Common myeloid progenitor, CD34-positive (primary cell): ENCODE measurements at regions not wholly inside any gene's neighbourhood (a gene's known extent, or its start where the extent isn't known, plus 50 kb on each side); places are given as distances from the start of the nearest gene placed in this dataset.
"Not testable (repeated sequence)": the region's sequence is repeated elsewhere in the genome, so short reads cannot be mapped to it uniquely, and the experiment has no call there.

Experiments
- CTCF ChIA-PET: fragments of 350-600 bp; sonication (Branson Sonifier 250); formaldehyde crosslinking; loops from one replicate; lab custom pipeline; 2021; ENCODE audit warnings: antibody characterized with exemption; lab: Charles Lee
- POLR2A ChIA-PET: fragments of 350-600 bp; sonication (Branson Sonifier 250); formaldehyde crosslinking; loops from one replicate; lab custom pipeline; 2021; ENCODE audit warnings: antibody characterized with exemption; lab: Charles Lee
- DNase-seq, 3 donors: peaks; one replicate each; pipeline versions ENCODE4 v3.0.0 to v3.0.0-alpha.2; 2013
- H3K27ac ChIP-seq, 2 experiments: 1 replicate in 1 of 2; 2 replicates in 1 of 2; pipeline ENCODE4 v1.7.0; 2013; ENCODE audit warnings: inconsistent platforms in 2 of 2, low read length in 2 of 2, mild to moderate bottlenecking in 2 of 2, low read depth in 1 of 2, moderate library complexity in 1 of 2; ENCODE audit not compliant: severe bottlenecking in 2 of 2, insufficient read depth in 1 of 2, poor library complexity in 1 of 2
- H3K27me3 ChIP-seq, 5 experiments: replicated peaks in 2 of 5; 1 replicate in 3 of 5; 2 replicates in 2 of 5; pipeline versions ENCODE4 v1.6.1 to v1.7.0; 2013; ENCODE audit warnings: low read length in 4 of 5, mild to moderate bottlenecking in 2 of 5, moderate library complexity in 2 of 5, inconsistent platforms in 1 of 5; ENCODE audit not compliant: insufficient read depth in 5 of 5, control insufficient read depth in 4 of 5
- H3K36me3 ChIP-seq, 4 experiments: 1 replicate in 2 of 4; 2 replicates in 2 of 4; pipeline versions ENCODE4 v1.6.1 to v1.7.0; 2013; ENCODE audit warnings: low read length in 3 of 4, control low read depth in 1 of 4, mild to moderate bottlenecking in 1 of 4; ENCODE audit not compliant: control insufficient read depth in 4 of 4, insufficient read depth in 4 of 4
- H3K4me1 ChIP-seq, 4 experiments: 1 replicate in 3 of 4; 2 replicates in 1 of 4; pipeline versions ENCODE4 v1.6.1 to v1.7.1; 2013; ENCODE audit warnings: low read length in 3 of 4, mild to moderate bottlenecking in 3 of 4, control low read depth in 1 of 4, inconsistent platforms in 1 of 4, moderate library complexity in 1 of 4; ENCODE audit not compliant: control insufficient read depth in 4 of 4, insufficient read depth in 4 of 4; ENCODE audit errors: control extremely low read depth in 1 of 4
- H3K4me3 ChIP-seq, 7 experiments: 1 replicate in 4 of 7; 2 replicates in 3 of 7; pipeline versions ENCODE4 v1.5.1 to v1.7.0; 2013; ENCODE audit warnings: mild to moderate bottlenecking in 7 of 7, low read length in 6 of 7, moderate library complexity in 6 of 7, inconsistent platforms in 2 of 7, low read depth in 2 of 7, control low read depth in 1 of 7; ENCODE audit not compliant: insufficient read depth in 4 of 7, control insufficient read depth in 1 of 7; ENCODE audit errors: extremely low read depth in 1 of 7
- H3K9me3 ChIP-seq, 5 experiments: 1 replicate in 4 of 5; 2 replicates in 1 of 5; pipeline versions ENCODE4 v1.6.1 to v1.7.1; 2013; ENCODE audit warnings: low read length in 4 of 5, mild to moderate bottlenecking in 2 of 5, inconsistent platforms in 1 of 5, low read depth in 1 of 5, moderate library complexity in 1 of 5; ENCODE audit not compliant: control insufficient read depth in 4 of 5, insufficient read depth in 2 of 5; ENCODE audit errors: control extremely low read depth in 1 of 5
- WGBS: methylation state at CpG from one replicate; pipeline ENCODE4 v1.1.5; 2013; ENCODE audit not compliant: insufficient coverage; 5-methylcytosine and 5-hydroxymethylcytosine counted together

DNA sequence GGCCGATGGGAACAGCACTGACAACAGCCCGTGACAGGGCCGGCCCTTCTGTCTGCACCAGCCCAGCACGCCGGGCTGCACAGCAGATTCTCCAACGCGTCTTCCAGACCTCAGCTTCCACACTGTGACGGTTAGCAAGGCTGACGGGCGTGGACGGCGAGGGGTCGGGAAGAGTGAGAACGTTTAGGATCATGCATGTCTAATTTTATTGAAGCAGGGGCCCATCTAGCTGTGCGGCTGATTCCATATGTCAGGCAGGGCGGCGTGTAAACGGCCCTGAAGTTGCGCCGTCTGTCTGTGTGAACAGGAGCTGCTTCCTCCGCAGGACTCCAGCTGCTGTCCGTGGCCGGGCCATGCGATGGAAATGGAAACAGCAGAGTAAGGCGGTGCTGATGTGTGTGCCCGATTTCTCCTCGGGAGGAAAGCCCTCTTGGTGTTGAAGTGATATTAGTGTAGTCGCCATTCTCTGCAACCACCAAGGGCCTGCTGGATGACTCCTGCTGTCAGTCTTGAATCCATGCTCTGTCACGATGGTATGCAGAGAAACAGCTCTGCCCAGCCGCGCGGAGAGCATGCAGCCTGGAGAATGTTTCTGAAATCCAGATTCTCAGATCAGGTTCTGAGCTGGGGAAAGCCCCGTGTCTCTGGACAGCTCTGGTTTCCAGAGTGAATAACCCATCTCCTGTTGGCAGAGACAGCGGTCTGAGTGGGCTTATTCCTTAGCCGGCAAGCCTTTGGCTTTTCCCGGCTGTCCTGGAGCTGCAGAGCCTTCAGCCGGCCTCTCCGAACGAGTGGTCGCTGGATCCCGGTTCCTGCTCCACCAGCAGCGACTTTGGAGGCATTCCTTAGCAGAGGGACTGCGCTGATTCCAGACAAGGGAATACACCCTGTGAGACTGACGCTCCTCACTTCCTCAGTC lies 158.1 kb upstream of the UBE3A start:
- no peak for DNase-seq
- ChIA-PET POLR2A (no interaction called here), CTCF (no interaction called here)
- no peaks in the 10 kb centered on the region for H3K36me3 ChIP-seq
- peaks cover 0 to 6% (median 2%) of the 10 kb centered on the region in 5 experiments for H3K9me3 ChIP-seq
- H3K27me3 ChIP-seq: no peaks in the 10 kb centered on the region
- no peaks in the 10 kb centered on the region for H3K4me1 ChIP-seq
- H3K27ac ChIP-seq: no peak overlapping the region
- 89% methylated on average over 40 of the region's 44 CpGs for WGBS
- no peak overlapping the region for H3K4me3 ChIP-seq

DNA sequence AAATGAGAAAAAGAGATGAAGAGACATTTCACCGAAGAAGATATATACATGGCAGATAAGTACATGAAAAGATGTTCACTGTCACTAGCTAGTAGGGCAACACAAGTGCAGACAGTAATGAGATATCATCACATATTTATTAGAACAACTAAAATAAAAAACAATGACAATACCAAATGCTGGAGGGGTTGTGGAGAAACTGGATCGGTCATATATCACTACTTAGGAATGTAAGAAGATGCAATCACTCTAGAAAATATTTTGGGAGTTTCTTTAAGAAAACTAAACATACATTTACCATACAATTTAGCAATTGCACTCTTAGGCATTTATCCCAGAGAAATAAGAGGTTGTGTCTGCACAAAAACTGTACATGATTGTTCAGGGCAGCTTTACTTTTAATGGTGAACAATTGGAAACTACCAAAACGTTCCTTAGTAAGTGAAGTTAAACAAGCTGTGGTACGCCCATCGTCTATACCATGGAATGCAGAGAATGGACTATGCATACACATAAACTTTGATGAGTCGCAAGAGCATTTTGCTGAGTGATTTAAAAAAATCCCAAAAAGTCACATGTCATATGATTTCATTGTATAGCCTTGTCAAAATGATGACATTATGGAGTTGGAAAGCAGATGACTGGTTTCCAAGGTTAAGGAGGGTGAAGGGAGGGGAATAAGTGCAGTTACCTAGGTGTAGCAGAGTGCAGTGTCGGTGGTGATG lies 149.0 kb upstream of the UBE3A start:
- H3K27ac ChIP-seq: no peak overlapping the region
- CTCF ChIA-PET: no interaction called here
- H3K4me3 ChIP-seq: no peak overlapping the region
- whole genome bisulfite sequencing: 92% methylated on average over 4 of the region's 7 CpGs
- H3K4me1 ChIP-seq: no peaks in the 10 kb centered on the region
- no peaks in the 10 kb centered on the region for H3K36me3 ChIP-seq
- no peaks in the 10 kb centered on the region for H3K27me3 ChIP-seq
- no peak for DNase-seq
- POLR2A ChIA-PET: no interaction called here
- H3K9me3 ChIP-seq: peaks cover 0 to 3% (median 0%) of the 10 kb centered on the region in 5 experiments

GRCh38 chr15:25582886-25583285 lies 144.1 kb upstream of the UBE3A start:
- H3K4me1 ChIP-seq: no peaks in the 10 kb centered on the region
- no peak overlapping the region for H3K4me3 ChIP-seq
- no peak overlapping the region for H3K27ac ChIP-seq
- ChIA-PET CTCF (no interaction called here), POLR2A (no interaction called here)
- 93% methylated on average over 2 of the region's 4 CpGs for WGBS
- H3K36me3 ChIP-seq: no peaks in the 10 kb centered on the region
- H3K9me3 ChIP-seq: peaks cover 0 to 3% (median 0%) of the 10 kb centered on the region in 5 experiments
- no peak for DNase-seq
- no peaks in the 10 kb centered on the region for H3K27me3 ChIP-seq

GRCh38 chr15:25579127-25579526 lies 140.3 kb upstream of the UBE3A start:
- ChIA-PET POLR2A (no interaction called here), CTCF (no interaction called here)
- WGBS: no CpG with 5 or more reads among the region's 2 CpGs
- Histone ChIP-seq H3K36me3 (no peaks in the 10 kb centered on the region), H3K27me3 (no peaks in the 10 kb centered on the region), H3K4me3 (no peak overlapping the region), H3K27ac (no peak overlapping the region), H3K9me3 (no peaks in the 10 kb centered on the region), H3K4me1 (no peaks in the 10 kb centered on the region)
- no peak for DNase-seq

DNA sequence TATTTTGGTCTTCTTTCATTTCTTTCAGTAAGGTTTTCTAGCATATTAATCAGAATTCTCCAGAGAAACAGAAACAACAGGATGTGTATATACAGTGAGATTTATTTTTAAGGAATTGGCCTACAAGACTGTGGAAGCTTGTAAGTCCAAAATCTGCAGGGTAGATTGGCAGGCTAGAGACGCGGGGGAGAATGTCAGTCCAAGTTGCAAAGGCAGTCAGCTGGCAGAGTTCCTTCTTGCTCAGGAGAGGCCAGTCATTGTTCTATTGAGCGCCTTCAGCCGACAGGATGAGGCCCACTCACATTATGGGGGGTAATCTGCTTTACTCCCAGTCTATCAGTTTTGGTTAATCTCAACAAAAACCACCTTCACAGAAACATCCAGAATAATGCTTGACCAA lies 133.4 kb upstream of the UBE3A start:
- DNase-seq: no peak
- POLR2A ChIA-PET: interaction anchor here (0.6 kb wide), 1 partner anchor 1066 kb away, joined by 3 read pairs; no protein-coding TSS in a partner anchor
- 63% methylated on average over 4 of the region's 4 CpGs for WGBS
- no peak overlapping the region for H3K27ac ChIP-seq
- no peaks in the 10 kb centered on the region for H3K4me1 ChIP-seq
- no peaks in the 10 kb centered on the region for H3K36me3 ChIP-seq
- no peaks in the 10 kb centered on the region for H3K27me3 ChIP-seq
- peaks cover 0 to 5% (median 0%) of the 10 kb centered on the region in 5 experiments for H3K9me3 ChIP-seq
- no peak overlapping the region for H3K4me3 ChIP-seq
- CTCF ChIA-PET: no interaction called here

DNA sequence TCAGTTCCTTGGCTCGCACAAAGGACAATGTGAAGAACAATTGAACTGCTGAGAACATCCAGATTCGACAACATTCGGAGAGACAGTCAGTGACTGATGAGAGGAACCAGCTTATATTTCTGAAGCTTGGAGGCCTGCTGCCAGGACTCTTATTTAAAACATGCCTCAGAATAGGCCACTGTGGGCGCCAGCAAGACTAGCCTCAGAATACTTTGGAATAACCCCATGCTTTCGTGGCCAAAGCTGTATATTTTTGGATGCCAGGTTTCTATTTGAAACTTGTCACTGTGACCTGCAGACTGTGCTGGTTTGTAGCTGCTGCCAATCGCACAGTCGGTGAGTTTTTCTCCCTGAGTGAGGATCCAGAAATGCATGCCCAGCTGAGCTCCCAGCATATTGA lies 129.9 kb upstream of the UBE3A start:
- no peaks in the 10 kb centered on the region for H3K36me3 ChIP-seq
- H3K27ac ChIP-seq: no peak overlapping the region
- H3K27me3 ChIP-seq: no peaks in the 10 kb centered on the region
- POLR2A ChIA-PET: no interaction called here
- no peak overlapping the region for H3K4me3 ChIP-seq
- 98% methylated on average over 7 of the region's 7 CpGs for WGBS
- no peaks in the 10 kb centered on the region for H3K4me1 ChIP-seq
- DNase-seq: no peak
- H3K9me3 ChIP-seq: peaks cover 0 to 5% (median 2%) of the 10 kb centered on the region in 5 experiments
- CTCF ChIA-PET: no interaction called here

- H3K27me3 ChIP-seq, H3K36me3 ChIP-seq, H3K9me3 ChIP-seq, H3K27ac ChIP-seq, POLR2A ChIA-PET, H3K4me3 ChIP-seq, CTCF ChIA-PET, DNase-seq, H3K4me1 ChIP-seq: not testable (repeated sequence)
- 84% methylated on average over 5 of the region's 6 CpGs for WGBS
Observed at GRCh38 chr15:25566545-25566944, 127.7 kb upstream of the UBE3A start.
